A673 (cell line): ENCODE measurements at regions not wholly inside any gene's neighbourhood (a gene's known extent, or its start where the extent isn't known, plus 50 kb on each side); places are given as distances from the start of the nearest gene placed in this dataset.

Experiments used
- BruUV-seq: library from RNA; stranded (reverse); fragments of 400-500 nt; replicated peaks from 2 replicates; lab custom pipeline; 2021; lab: Mats Ljungman, UMichigan
- CTCF ChIA-PET: fragments of 300-600 bp; sonication (Branson Sonifier 250); formaldehyde crosslinking; loops from one replicate; lab custom pipeline; 2022; ENCODE audit warnings: antibody characterized with exemption; lab: Charles Lee
- POLR2A ChIA-PET: fragments of 300-600 bp; sonication (Branson Sonifier 250); formaldehyde crosslinking; loops from one replicate; lab custom pipeline; 2022; ENCODE audit warnings: antibody characterized with exemption; ENCODE audit not compliant: low non-redundant PET; lab: Charles Lee
- DNase-seq: peaks from one replicate; pipeline ENCODE4 v3.0.0-alpha.2; 2015; ENCODE audit warnings: low spot score
- H3K27ac ChIP-seq: fragments of 200-600 bp; sonication (generic); 2 replicates; pipeline ENCODE4 v1.5.1; 2016; ENCODE audit warnings: mixed run types, low read depth, mild to moderate bottlenecking, mixed read lengths, antibody characterized with exemption, low read length; ENCODE audit not compliant: poor library complexity, severe bottlenecking
- H3K27me3 ChIP-seq: fragments of 200-600 bp; sonication (generic); replicated peaks from 2 replicates; pipeline ENCODE4 v1.6.1; 2017; ENCODE audit warnings: mixed run types, low read depth, mild to moderate bottlenecking, mixed read lengths, antibody characterized with exemption, low read length; ENCODE audit not compliant: insufficient read depth, poor library complexity
- H3K36me3 ChIP-seq: fragments of 200-600 bp; sonication (generic); 2 replicates; pipeline ENCODE4 v1.6.1; 2016; ENCODE audit warnings: mixed run types, mild to moderate bottlenecking, mixed read lengths, antibody characterized with exemption, low read length; ENCODE audit not compliant: insufficient read depth, poor library complexity, severe bottlenecking
- H3K4me1 ChIP-seq: fragments of 200-600 bp; sonication (generic); 2 replicates; pipeline ENCODE4 v1.6.1; 2017; ENCODE audit warnings: mixed run types, mild to moderate bottlenecking, mixed read lengths, antibody characterized with exemption, low read length; ENCODE audit not compliant: insufficient read depth, poor library complexity, severe bottlenecking
- H3K4me3 ChIP-seq: fragments of 200-600 bp; sonication (generic); 2 replicates; pipeline ENCODE4 v1.5.1; 2016; ENCODE audit warnings: low read depth, mixed run types, mild to moderate bottlenecking, mixed read lengths, low read length; ENCODE audit not compliant: poor library complexity, severe bottlenecking
- H3K9me3 ChIP-seq: fragments of 200-600 bp; sonication (generic); 2 replicates; pipeline ENCODE4 v1.6.1; 2016; ENCODE audit warnings: mixed run types, low read depth, mild to moderate bottlenecking, mixed read lengths, antibody characterized with exemption, low read length; ENCODE audit not compliant: poor library complexity, severe bottlenecking
- EZH2 ChIP-seq: fragments of 200-600 bp; sonication (generic); IDR thresholded peaks from 2 replicates; pipeline ENCODE4 v1.6.1; 2017; ENCODE audit warnings: borderline replicate concordance, low read depth, mild to moderate bottlenecking, mixed read lengths, antibody characterized with exemption, low read length; ENCODE audit not compliant: poor library complexity, severe bottlenecking
- intact Hi-C: fragments of 100-400 bp; cut with micrococcal nuclease; formaldehyde crosslinking; loops from one replicate; pipeline ENCODE4 v1.10.0; 2022; ENCODE audit not compliant: unreplicated experiment
- TF ChIP-seq, protein P1 (sequence below): fragments of 300-800, 200-600 bp; sonication (generic); conservative IDR thresholded peaks from 2 replicates; pipeline ENCODE4 v1.5.1; 2017; ENCODE audit warnings: low read depth, mild to moderate bottlenecking, antibody characterized with exemption, low read length, moderate library complexity, mixed read lengths

DNA sequence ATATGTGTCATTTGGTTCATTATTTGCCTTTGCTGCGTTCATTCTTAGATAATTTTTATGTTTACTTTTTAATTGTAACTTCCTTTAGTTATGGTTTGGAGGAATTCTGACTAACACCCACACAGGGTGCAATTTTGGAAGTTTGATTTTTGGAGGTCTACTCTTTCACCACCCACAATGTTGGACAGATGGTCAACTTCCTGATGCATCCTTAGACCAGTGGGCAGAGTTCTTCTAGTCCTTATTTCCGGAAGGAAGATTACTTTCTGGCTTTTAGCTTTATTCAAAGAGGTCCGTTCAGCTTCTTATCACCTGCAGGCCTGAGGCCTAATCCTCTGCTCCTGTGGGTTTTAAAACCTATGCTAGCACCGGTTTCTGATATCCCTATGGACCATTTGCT is 126.7 kb downstream of the MTX3 start:
- Histone ChIP-seq H3K4me3 (no peak overlapping the region), H3K27ac (no peak overlapping the region), H3K27me3 (peaks cover 20% of the 10 kb centered on the region), H3K4me1 (no peaks in the 10 kb centered on the region), H3K36me3 (no peaks in the 10 kb centered on the region), H3K9me3 (no peaks in the 10 kb centered on the region)
- POLR2A ChIA-PET = interaction anchor here (0.6 kb wide), 1 partner anchor 292 kb away, joined by 13 read pairs; no protein-coding TSS in a partner anchor
- TF ChIP-seq, protein P1, sequence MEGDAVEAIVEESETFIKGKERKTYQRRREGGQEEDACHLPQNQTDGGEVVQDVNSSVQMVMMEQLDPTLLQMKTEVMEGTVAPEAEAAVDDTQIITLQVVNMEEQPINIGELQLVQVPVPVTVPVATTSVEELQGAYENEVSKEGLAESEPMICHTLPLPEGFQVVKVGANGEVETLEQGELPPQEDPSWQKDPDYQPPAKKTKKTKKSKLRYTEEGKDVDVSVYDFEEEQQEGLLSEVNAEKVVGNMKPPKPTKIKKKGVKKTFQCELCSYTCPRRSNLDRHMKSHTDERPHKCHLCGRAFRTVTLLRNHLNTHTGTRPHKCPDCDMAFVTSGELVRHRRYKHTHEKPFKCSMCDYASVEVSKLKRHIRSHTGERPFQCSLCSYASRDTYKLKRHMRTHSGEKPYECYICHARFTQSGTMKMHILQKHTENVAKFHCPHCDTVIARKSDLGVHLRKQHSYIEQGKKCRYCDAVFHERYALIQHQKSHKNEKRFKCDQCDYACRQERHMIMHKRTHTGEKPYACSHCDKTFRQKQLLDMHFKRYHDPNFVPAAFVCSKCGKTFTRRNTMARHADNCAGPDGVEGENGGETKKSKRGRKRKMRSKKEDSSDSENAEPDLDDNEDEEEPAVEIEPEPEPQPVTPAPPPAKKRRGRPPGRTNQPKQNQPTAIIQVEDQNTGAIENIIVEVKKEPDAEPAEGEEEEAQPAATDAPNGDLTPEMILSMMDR = no peak
- no peak for TF ChIP-seq EZH2
- CTCF ChIA-PET = no interaction called here
- intact Hi-C loops = no loop called here
- no TSS peak for BruUV-seq
- DNase-seq = no peak

DNA sequence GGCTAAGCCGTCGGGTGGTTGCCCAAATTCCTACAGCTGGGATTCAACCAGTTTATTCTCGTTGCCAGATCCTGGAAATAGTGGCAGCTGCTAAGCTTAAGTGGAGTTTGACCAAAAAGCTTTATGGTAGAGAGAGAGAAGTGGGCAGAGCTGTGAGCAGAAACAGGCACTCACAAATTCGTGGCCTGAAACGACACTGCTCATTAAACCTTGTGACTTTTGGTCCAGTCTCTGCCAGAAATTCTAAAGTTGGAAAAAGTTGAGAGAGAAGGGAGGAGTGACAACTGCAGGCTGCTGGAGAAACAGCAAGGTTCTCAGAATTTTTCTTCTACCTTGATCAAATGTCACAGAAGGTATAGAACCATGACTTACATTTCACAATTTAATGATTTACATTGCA is 131.5 kb downstream of the MTX3 start:
- POLR2A ChIA-PET = no interaction called here
- no TSS peak for BruUV-seq

DNA sequence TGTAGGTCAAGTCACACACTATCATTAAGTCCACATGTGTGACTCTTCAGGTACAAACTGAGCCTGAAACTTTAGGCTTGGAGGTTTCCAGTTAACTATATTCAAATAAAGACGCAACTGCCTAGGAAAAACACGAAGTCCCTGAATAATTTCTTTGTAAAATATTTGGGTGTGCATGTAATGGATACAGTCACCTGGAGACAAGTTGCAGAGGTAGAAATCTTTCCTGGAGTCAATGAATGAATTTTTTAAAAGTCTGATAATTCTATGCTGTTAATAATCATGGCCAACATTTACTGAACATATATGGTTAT is 132.7 kb downstream of the MTX3 start:
- H3K4me1 ChIP-seq = no peaks in the 10 kb centered on the region
- intact Hi-C loops = loop anchor here (1.0 to 10.0 kb wide), 3 partner anchors 154 to 836 kb away; no protein-coding TSS in a partner anchor
- no peaks in the 10 kb centered on the region for H3K9me3 ChIP-seq
- CTCF ChIA-PET = interaction anchor here (0.5 to 1.3 kb wide), 3 partner anchors 225 to 833 kb away, joined by 3 to 7 read pairs (median 4); partner anchors contain the start of gene HOMER1
- peaks cover 23% of the 10 kb centered on the region for H3K27me3 ChIP-seq
- no peaks in the 10 kb centered on the region for H3K36me3 ChIP-seq
- H3K27ac ChIP-seq = no peak overlapping the region
- H3K4me3 ChIP-seq = no peak overlapping the region
- BruUV-seq = no TSS peak
- POLR2A ChIA-PET = no interaction called here
- TF ChIP-seq EZH2 = no peak
- TF ChIP-seq, protein P1 = 0 out of 2 replicates have a peak, but pooled peaks have one; percentile 4
- no peak for DNase-seq

More for the DNA sequence above, 131.5 kb downstream of the MTX3 start:
- Histone ChIP-seq H3K9me3 (no peaks in the 10 kb centered on the region), H3K27me3 (peaks cover 23% of the 10 kb centered on the region), H3K4me3 (no peak overlapping the region), H3K27ac (no peak overlapping the region), H3K36me3 (no peaks in the 10 kb centered on the region), H3K4me1 (no peaks in the 10 kb centered on the region)
- TF ChIP-seq EZH2 = no peak
- TF ChIP-seq, protein P1 = 0 out of 2 replicates have a peak, but pooled peaks have one; percentile 8
- CTCF ChIA-PET = no interaction called here
- no peak for DNase-seq
- intact Hi-C loops = loop anchor here (5.0 to 10.0 kb wide), 2 partner anchors 155 to 837 kb away; no protein-coding TSS in a partner anchor
